Panc1 (cell line): ENCODE measurements at regions not wholly inside any gene's neighbourhood (a gene's known extent, or its start where the extent isn't known, plus 50 kb on each side); places are given as distances from the start of the nearest gene placed in this dataset.

Experiments used
- ATAC-seq: fragments of 200-7000 bp; cut with Tn5 transposase; 2 replicates; pipeline ENCODE4 v1.9.1; 2020; ENCODE audit warnings: mild to moderate bottlenecking, moderate library complexity
- BruUV-seq: library from RNA; stranded (reverse); fragments of 400-500 nt; replicated peaks from 2 replicates; lab custom pipeline; 2021; lab: Mats Ljungman, UMichigan
- CTCF ChIA-PET: fragments of 300-600 bp; sonication (Branson Sonifier 250); formaldehyde crosslinking; loops from one replicate; lab custom pipeline; 2022; ENCODE audit warnings: antibody characterized with exemption; lab: Charles Lee
- POLR2A ChIA-PET: fragments of 300-600 bp; sonication (Branson Sonifier 250); formaldehyde crosslinking; loops from one replicate; lab custom pipeline; 2022; ENCODE audit warnings: antibody characterized with exemption; lab: Charles Lee
- DNase-seq: peaks from one replicate; pipeline ENCODE4 v3.0.0-alpha.2; 2010; ENCODE audit warnings: low read depth, low spot score
- H3K27ac ChIP-seq: 2 replicates; pipeline ENCODE4 v1.5.1; 2011; ENCODE audit warnings: mild to moderate bottlenecking, low read length, inconsistent platforms
- H3K27me3 ChIP-seq: fragments of 200-500 bp; sonication (Bioruptor generic); 2 replicates; pipeline ENCODE4 v1.6.0; 2014; ENCODE audit warnings: low read length, inconsistent platforms; ENCODE audit not compliant: control insufficient read depth, insufficient read depth
- H3K36me3 ChIP-seq: fragments of 200-500 bp; sonication (Bioruptor generic); 2 replicates; pipeline ENCODE4 v1.5.1; 2014; ENCODE audit warnings: inconsistent platforms, mild to moderate bottlenecking, low read length, moderate library complexity; ENCODE audit not compliant: control insufficient read depth, insufficient read depth
- H3K4me1 ChIP-seq: 2 replicates; pipeline ENCODE4 v1.5.1; 2011; ENCODE audit warnings: inconsistent platforms, mild to moderate bottlenecking, low read length, moderate library complexity; ENCODE audit not compliant: control insufficient read depth, insufficient read depth
- H3K4me3 ChIP-seq, 2 experiments: 2 replicates each; pipeline ENCODE4 v1.5.1; 2011 to 2012; ENCODE audit warnings: low read depth in 2 of 2, low read length in 2 of 2, mild to moderate bottlenecking in 2 of 2, inconsistent platforms in 1 of 2, moderate library complexity in 1 of 2
- H3K9me3 ChIP-seq: fragments of 200-500 bp; sonication (Bioruptor generic); 2 replicates; pipeline ENCODE4 v1.5.1; 2014; ENCODE audit warnings: low read depth, mild to moderate bottlenecking, inconsistent platforms, low read length, moderate library complexity; ENCODE audit not compliant: control insufficient read depth, insufficient read depth
- CTCF ChIP-seq: fragments of 450-650 bp; IDR thresholded peaks from 2 replicates; pipeline ENCODE4 v1.5.1; 2017; ENCODE audit warnings: mild to moderate bottlenecking
- POLR2AphosphoS5 ChIP-seq: IDR thresholded peaks from 2 replicates; pipeline ENCODE4 v1.6.1; 2012; ENCODE audit warnings: mild to moderate bottlenecking, low read depth, low read length, moderate library complexity
- SIN3A ChIP-seq: IDR thresholded peaks from 2 replicates; pipeline ENCODE4 v1.6.1; 2012; ENCODE audit warnings: low read depth, mild to moderate bottlenecking, low read length, moderate library complexity, borderline replicate concordance; ENCODE audit not compliant: insufficient read depth
- TCF7L2 ChIP-seq: IDR thresholded peaks from 2 replicates; pipeline ENCODE4 v1.6.1; 2011; ENCODE audit warnings: mild to moderate bottlenecking, low read depth, low read length, inconsistent platforms
- in situ Hi-C: cut with HindIII; loops from 2 replicates; pipeline ENCODE4 v1.10.0; 2016; ENCODE audit warnings: low sequenced_read_pairs, low pct_unique_long_range_greater_than_20kb
- intact Hi-C: fragments of 100-400 bp; cut with micrococcal nuclease; formaldehyde crosslinking; loops from one replicate; pipeline ENCODE4 v1.10.0; 2022; ENCODE audit not compliant: unreplicated experiment
- TF ChIP-seq, protein P1 (sequence below), 2 experiments: IDR thresholded peaks; 2 replicates each; pipeline ENCODE4 v1.6.1; 2011 to 2012; ENCODE audit warnings: low read depth in 2 of 2, control low read depth in 1 of 2, low read length in 1 of 2, mild to moderate bottlenecking in 1 of 2, moderate library complexity in 1 of 2; ENCODE audit not compliant: insufficient read depth in 1 of 2

DNA sequence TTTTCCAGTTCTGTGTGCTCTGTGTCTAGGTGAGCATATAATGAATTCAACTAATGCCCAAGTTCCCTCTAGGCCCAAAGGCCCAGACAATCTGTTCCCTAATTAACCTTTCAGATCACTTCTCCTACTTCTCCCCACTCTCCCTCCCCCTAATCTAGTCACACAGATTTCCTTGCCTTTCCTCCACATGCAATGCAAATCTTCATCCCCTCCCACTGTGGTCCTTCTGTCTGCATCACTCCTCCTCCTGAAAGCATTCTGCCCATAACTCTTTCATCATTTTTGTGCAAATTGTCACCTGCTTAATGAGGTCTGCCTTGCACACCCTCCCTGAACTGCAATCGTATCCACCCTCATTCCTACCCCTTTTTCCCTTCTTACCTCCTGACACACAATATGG lies 346.6 kb downstream of the FBXO8 start:
- no peaks in the 10 kb centered on the region for H3K36me3 ChIP-seq
- ChIA-PET POLR2A (no interaction called here), CTCF (no interaction called here)
- H3K9me3 ChIP-seq: no peaks in the 10 kb centered on the region
- ATAC-seq (no peak), DNase-seq (no peak)
- H3K27me3 ChIP-seq: no peaks in the 10 kb centered on the region; the same call in 1 of the 2 replicates
- BruUV-seq: no TSS peak
- no peak for TF ChIP-seq CTCF
- TF ChIP-seq SIN3A: no peak
- H3K4me3 ChIP-seq: no peak overlapping the region
- H3K4me1 ChIP-seq: no peaks in the 10 kb centered on the region
- in situ Hi-C loops: no loop called here
- H3K27ac ChIP-seq: no peak overlapping the region
- intact Hi-C loops: no loop called here

DNA sequence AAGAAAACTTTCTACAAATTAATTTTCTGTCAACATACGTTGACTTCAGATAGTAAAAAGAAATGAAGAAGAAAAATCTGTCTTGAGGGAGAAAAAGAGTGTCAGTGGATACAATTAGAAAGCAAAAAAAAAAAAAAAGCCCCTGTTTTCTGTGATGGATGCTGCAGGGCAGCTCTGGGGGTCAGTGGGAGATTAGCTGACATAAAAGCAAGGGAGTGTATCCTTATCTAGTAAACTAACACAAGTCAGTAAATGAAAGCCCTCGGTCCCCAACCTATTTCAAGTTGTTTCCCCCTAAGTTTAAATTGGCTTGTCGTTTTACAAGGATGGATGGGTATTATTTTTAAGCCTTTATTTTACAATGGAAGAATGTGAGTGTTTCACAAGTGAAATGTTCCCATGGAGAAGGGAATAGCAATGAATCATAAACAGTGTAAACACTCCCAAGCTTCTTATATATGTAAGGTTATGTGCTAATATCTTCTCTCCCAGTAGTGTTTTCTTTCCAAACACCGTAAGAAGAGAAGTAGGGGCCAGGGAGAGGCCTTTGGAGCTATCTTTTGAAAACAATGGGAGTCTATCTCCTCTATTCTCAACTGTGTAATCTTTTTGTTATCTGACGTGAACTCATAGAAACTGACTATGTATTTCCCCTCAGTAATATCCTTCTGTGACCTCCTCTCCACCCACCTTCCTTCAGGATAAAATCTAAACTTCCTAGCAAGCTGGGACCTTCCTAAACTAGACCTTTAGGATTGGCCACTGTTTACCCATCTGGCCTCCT lies 347.7 kb downstream of the FBXO8 start:
- no peak for DNase-seq
- in situ Hi-C loops: no loop called here
- ATAC-seq: no peak
- Histone ChIP-seq H3K4me3 (no peak overlapping the region), H3K36me3 (no peaks in the 10 kb centered on the region), H3K27me3 (no peaks in the 10 kb centered on the region; the same call in 1 of the 2 replicates), H3K9me3 (no peaks in the 10 kb centered on the region), H3K27ac (no peak overlapping the region), H3K4me1 (no peaks in the 10 kb centered on the region)
- TF ChIP-seq POLR2AphosphoS5: no peak
- TF ChIP-seq TCF7L2: no peak
- TF ChIP-seq, protein P1, sequence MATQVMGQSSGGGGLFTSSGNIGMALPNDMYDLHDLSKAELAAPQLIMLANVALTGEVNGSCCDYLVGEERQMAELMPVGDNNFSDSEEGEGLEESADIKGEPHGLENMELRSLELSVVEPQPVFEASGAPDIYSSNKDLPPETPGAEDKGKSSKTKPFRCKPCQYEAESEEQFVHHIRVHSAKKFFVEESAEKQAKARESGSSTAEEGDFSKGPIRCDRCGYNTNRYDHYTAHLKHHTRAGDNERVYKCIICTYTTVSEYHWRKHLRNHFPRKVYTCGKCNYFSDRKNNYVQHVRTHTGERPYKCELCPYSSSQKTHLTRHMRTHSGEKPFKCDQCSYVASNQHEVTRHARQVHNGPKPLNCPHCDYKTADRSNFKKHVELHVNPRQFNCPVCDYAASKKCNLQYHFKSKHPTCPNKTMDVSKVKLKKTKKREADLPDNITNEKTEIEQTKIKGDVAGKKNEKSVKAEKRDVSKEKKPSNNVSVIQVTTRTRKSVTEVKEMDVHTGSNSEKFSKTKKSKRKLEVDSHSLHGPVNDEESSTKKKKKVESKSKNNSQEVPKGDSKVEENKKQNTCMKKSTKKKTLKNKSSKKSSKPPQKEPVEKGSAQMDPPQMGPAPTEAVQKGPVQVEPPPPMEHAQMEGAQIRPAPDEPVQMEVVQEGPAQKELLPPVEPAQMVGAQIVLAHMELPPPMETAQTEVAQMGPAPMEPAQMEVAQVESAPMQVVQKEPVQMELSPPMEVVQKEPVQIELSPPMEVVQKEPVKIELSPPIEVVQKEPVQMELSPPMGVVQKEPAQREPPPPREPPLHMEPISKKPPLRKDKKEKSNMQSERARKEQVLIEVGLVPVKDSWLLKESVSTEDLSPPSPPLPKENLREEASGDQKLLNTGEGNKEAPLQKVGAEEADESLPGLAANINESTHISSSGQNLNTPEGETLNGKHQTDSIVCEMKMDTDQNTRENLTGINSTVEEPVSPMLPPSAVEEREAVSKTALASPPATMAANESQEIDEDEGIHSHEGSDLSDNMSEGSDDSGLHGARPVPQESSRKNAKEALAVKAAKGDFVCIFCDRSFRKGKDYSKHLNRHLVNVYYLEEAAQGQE (IDR thresholded peaks at IDR 0.05; ENCODE audit: insufficient read depth in 1 of 2, low read depth in 2 of 2, low read length in 1 of 2): no peak
- TF ChIP-seq SIN3A: no peak
- no peak for TF ChIP-seq CTCF
- BruUV-seq: no TSS peak
- ChIA-PET POLR2A (no interaction called here), CTCF (no interaction called here)
- intact Hi-C loops: no loop called here
